ENCODE measurements at regions not wholly inside any gene's neighbourhood (a gene's known extent, or its start where the extent isn't known, plus 50 kb on each side); places are given as distances from the start of the nearest gene placed in this dataset.

GRCh38 chr3:107271787-107272387 is 105.4 kb upstream of the CCDC54 start:
- peak; percentile 37 for ATAC-seq
- no peak for DNase-seq
- H3K4me1 ChIP-seq (ENCODE audit: low read depth), result peaks cover 2% of the 10 kb centered on the region
- intact Hi-C loops (cut with DNase I, micrococcal nuclease), result loop anchor here in 1 of 2 donors (10.0 kb wide), 1 partner anchor 143 kb away; no protein-coding TSS in a partner anchor
- H3K36me3 ChIP-seq (ENCODE audit: low read depth), result no peaks in the 10 kb centered on the region
- TF ChIP-seq, protein P1, sequence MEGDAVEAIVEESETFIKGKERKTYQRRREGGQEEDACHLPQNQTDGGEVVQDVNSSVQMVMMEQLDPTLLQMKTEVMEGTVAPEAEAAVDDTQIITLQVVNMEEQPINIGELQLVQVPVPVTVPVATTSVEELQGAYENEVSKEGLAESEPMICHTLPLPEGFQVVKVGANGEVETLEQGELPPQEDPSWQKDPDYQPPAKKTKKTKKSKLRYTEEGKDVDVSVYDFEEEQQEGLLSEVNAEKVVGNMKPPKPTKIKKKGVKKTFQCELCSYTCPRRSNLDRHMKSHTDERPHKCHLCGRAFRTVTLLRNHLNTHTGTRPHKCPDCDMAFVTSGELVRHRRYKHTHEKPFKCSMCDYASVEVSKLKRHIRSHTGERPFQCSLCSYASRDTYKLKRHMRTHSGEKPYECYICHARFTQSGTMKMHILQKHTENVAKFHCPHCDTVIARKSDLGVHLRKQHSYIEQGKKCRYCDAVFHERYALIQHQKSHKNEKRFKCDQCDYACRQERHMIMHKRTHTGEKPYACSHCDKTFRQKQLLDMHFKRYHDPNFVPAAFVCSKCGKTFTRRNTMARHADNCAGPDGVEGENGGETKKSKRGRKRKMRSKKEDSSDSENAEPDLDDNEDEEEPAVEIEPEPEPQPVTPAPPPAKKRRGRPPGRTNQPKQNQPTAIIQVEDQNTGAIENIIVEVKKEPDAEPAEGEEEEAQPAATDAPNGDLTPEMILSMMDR (IDR thresholded peaks at IDR 0.05), result peak; percentile 21
- H3K9me3 ChIP-seq, result no peaks in the 10 kb centered on the region
- H3K4me3 ChIP-seq, result no peak overlapping the region

- Histone ChIP-seq H3K9me3 (no peaks in the 10 kb centered on the region), H3K4me3 (no peak overlapping the region)
- intact Hi-C loops (cut with DNase I, micrococcal nuclease), result loop anchor here in 1 of 2 donors (10.0 kb wide), 1 partner anchor 142 kb away; no protein-coding TSS in a partner anchor
Measured at GRCh38 chr3:107272471-107272870, 104.8 kb upstream of the CCDC54 start.

DNA sequence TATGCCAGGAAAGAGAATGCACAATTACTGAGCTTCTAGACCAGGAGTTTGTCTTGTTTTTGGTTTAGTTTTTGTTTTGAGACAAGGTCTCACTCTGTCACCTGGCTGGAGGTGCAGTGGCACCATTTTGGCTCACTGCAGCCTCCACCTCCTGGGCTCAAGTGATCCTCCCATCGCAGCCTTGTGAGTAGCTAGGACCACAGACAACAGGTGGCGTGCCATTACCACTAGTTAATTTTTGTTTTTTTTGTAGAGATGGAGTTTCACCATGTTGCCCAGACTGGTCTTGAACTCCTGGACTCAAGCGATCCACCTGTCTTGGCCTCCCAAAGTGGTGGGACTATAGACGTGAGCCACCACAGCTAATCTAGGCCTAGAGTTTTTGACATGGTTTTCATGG is 104.4 kb upstream of the CCDC54 start:
- TF ChIP-seq, protein P1 (IDR thresholded peaks at IDR 0.05), result no peak
- H3K4me1 ChIP-seq (ENCODE audit: low read depth), result peaks cover 2% of the 10 kb centered on the region
- intact Hi-C loops (cut with DNase I, micrococcal nuclease), result loop anchor here in 1 of 2 donors (10.0 kb wide), 1 partner anchor 142 kb away; no protein-coding TSS in a partner anchor
- H3K9me3 ChIP-seq, result no peaks in the 10 kb centered on the region
- H3K36me3 ChIP-seq (ENCODE audit: low read depth), result no peaks in the 10 kb centered on the region
- ATAC-seq (no peak), DNase-seq (no peak)
- no peak overlapping the region for H3K4me3 ChIP-seq

More at GRCh38 chr3:107272471-107272870, 104.8 kb upstream of the CCDC54 start:
- ATAC-seq (no peak), DNase-seq (no peak)
- Histone ChIP-seq H3K4me1 (ENCODE audit: low read depth) (peaks cover 2% of the 10 kb centered on the region), H3K36me3 (ENCODE audit: low read depth) (no peaks in the 10 kb centered on the region)
- TF ChIP-seq, protein P1 (IDR thresholded peaks at IDR 0.05), result no peak

DNA sequence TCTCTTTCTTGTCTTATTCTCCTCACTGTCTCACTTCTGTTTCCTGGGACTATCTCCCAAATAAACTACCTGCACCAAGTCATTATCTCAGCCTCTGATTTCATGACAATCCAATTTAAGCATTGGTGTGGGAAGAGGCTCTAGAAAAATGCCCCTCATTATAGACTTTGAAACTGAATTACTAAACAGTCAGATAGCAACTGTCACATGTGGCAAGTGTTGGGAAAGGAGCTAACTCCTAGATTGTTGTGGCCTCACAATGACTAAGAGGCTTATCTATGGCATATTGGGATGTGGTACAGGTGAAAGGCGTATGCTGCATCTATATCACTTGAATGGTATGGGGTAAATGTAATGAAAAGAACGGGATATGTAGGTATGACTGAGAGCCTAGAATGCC is 103.5 kb upstream of the CCDC54 start:
- ATAC-seq (no peak), DNase-seq (no peak)
- H3K4me3 ChIP-seq, result no peak overlapping the region
- TF ChIP-seq, protein P1 (IDR thresholded peaks at IDR 0.05), result no peak
- no peaks in the 10 kb centered on the region for H3K9me3 ChIP-seq
- no peaks in the 10 kb centered on the region for H3K36me3 ChIP-seq (ENCODE audit: low read depth)
- intact Hi-C loops (cut with DNase I, micrococcal nuclease), result loop anchor here in 1 of 2 donors (10.0 kb wide), 1 partner anchor 141 kb away; no protein-coding TSS in a partner anchor
- H3K4me1 ChIP-seq (ENCODE audit: low read depth), result peaks cover 2% of the 10 kb centered on the region

- Histone ChIP-seq H3K4me1 (ENCODE audit: low read depth) (peaks cover 2% of the 10 kb centered on the region), H3K4me3 (no peak overlapping the region), H3K36me3 (ENCODE audit: low read depth) (no peaks in the 10 kb centered on the region), H3K9me3 (no peaks in the 10 kb centered on the region)
- intact Hi-C loops (cut with DNase I, micrococcal nuclease), result loop anchor here in 1 of 2 donors (10.0 kb wide), 1 partner anchor 139 kb away; no protein-coding TSS in a partner anchor
- DNase-seq (no peak), ATAC-seq (no peak)
- TF ChIP-seq, protein P1 (IDR thresholded peaks at IDR 0.05), result no peak
Measured at GRCh38 chr3:107275511-107275910, 101.7 kb upstream of the CCDC54 start.

All from mucosa of descending colon (tissue), 3 donors.